ENCODE measurements at regions not wholly inside any gene's neighbourhood (a gene's known extent, or its start where the extent isn't known, plus 50 kb on each side); places are given as distances from the start of the nearest gene placed in this dataset.

GRCh38 chr9:107614765-107615164, 125.2 kb upstream of the KLF4 start:
- no peak for TF ChIP-seq CTCF (conservative IDR thresholded peaks at IDR 0.05)
- Mint-ChIP-seq H3K4me3 (no peak overlapping the region), H3K27me3 (ENCODE audit: low read depth) (no peaks in the 10 kb centered on the region), H3K27ac (ENCODE audit: unreplicated experiment) (no peak overlapping the region), H3K36me3 (ENCODE audit: low read depth) (no peaks in the 10 kb centered on the region), H3K9me3 (no peaks in the 10 kb centered on the region), H3K4me1 (no peaks in the 10 kb centered on the region)
- DNase-seq (ENCODE audit: low read depth, low spot score) = no peak

- Mint-ChIP-seq H3K9me3 (no peaks in the 10 kb centered on the region), H3K27me3 (ENCODE audit: low read depth) (peaks cover 2% of the 10 kb centered on the region), H3K27ac (ENCODE audit: unreplicated experiment) (no peak overlapping the region), H3K4me1 (no peaks in the 10 kb centered on the region), H3K36me3 (ENCODE audit: low read depth) (no peaks in the 10 kb centered on the region), H3K4me3 (no peak overlapping the region)
- no peak for DNase-seq (ENCODE audit: low read depth, low spot score)
- no peak for TF ChIP-seq CTCF (conservative IDR thresholded peaks at IDR 0.05)
Observed at GRCh38 chr9:107613321-107613720, 123.8 kb upstream of the KLF4 start.

- no peak overlapping the region for H3K27ac Mint-ChIP-seq (ENCODE audit: unreplicated experiment)
- peaks cover 2% of the 10 kb centered on the region for H3K27me3 Mint-ChIP-seq (ENCODE audit: low read depth)
- TF ChIP-seq CTCF (conservative IDR thresholded peaks at IDR 0.05) = no peak
- H3K36me3 Mint-ChIP-seq (ENCODE audit: low read depth) = no peaks in the 10 kb centered on the region
- no peaks in the 10 kb centered on the region for H3K9me3 Mint-ChIP-seq
- no peaks in the 10 kb centered on the region for H3K4me1 Mint-ChIP-seq
- DNase-seq (ENCODE audit: low read depth, low spot score) = no peak
- no peak overlapping the region for H3K4me3 Mint-ChIP-seq
Observed at GRCh38 chr9:107612136-107612535, 122.6 kb upstream of the KLF4 start.

- TF ChIP-seq CTCF (conservative IDR thresholded peaks at IDR 0.05) = no peak
- no peaks in the 10 kb centered on the region for H3K4me1 Mint-ChIP-seq
- no peaks in the 10 kb centered on the region for H3K36me3 Mint-ChIP-seq (ENCODE audit: low read depth)
- H3K27ac Mint-ChIP-seq (ENCODE audit: unreplicated experiment) = no peak overlapping the region
- peaks cover 2% of the 10 kb centered on the region for H3K27me3 Mint-ChIP-seq (ENCODE audit: low read depth)
- H3K9me3 Mint-ChIP-seq = no peaks in the 10 kb centered on the region
- DNase-seq (ENCODE audit: low read depth, low spot score) = no peak
- no peak overlapping the region for H3K4me3 Mint-ChIP-seq
Observed at GRCh38 chr9:107609547-107609946, 120.0 kb upstream of the KLF4 start.

- no peak overlapping the region for H3K4me3 Mint-ChIP-seq
- H3K27ac Mint-ChIP-seq (ENCODE audit: unreplicated experiment) = no peak overlapping the region
- H3K27me3 Mint-ChIP-seq (ENCODE audit: low read depth) = peaks cover 2% of the 10 kb centered on the region
- no peaks in the 10 kb centered on the region for H3K9me3 Mint-ChIP-seq
- no peak for TF ChIP-seq CTCF (conservative IDR thresholded peaks at IDR 0.05)
- H3K4me1 Mint-ChIP-seq = no peaks in the 10 kb centered on the region
- no peak for DNase-seq (ENCODE audit: low read depth, low spot score)
- no peaks in the 10 kb centered on the region for H3K36me3 Mint-ChIP-seq (ENCODE audit: low read depth)
Observed at GRCh38 chr9:107606149-107606790, 116.7 kb upstream of the KLF4 start.

All from neural crest cell (in vitro differentiated cells).